ENCODE measurements at regions not wholly inside any gene's neighbourhood (a gene's known extent, or its start where the extent isn't known, plus 50 kb on each side); places are given as distances from the start of the nearest gene placed in this dataset.

- no peak for DNase-seq (ENCODE audit: low read depth, low spot score)
Measured at GRCh38 chr1:38464071-38464661, 395.4 kb downstream of the RRAGC start.

GRCh38 chr1:38463074-38463473 lies 396.5 kb downstream of the RRAGC start:
- no peak for DNase-seq (ENCODE audit: low read depth, low spot score)

- DNase-seq (ENCODE audit: low read depth, low spot score): no peak
Measured at GRCh38 chr1:38456531-38456876, 403.1 kb downstream of the RRAGC start.

- no peak for DNase-seq (ENCODE audit: low read depth, low spot score)
Measured at GRCh38 chr1:38455829-38456530, 403.6 kb downstream of the RRAGC start.

GRCh38 chr1:38454749-38455441 lies 404.7 kb downstream of the RRAGC start:
- DNase-seq (ENCODE audit: low read depth, low spot score): no peak

GRCh38 chr1:38454236-38454635 lies 405.3 kb downstream of the RRAGC start:
- DNase-seq (ENCODE audit: low read depth, low spot score): no peak

- no peak for DNase-seq (ENCODE audit: low read depth, low spot score)
Measured at GRCh38 chr1:38452246-38452645, 405.7 kb upstream of the POU3F1 start.

GRCh38 chr1:38451541-38451993 lies 405.0 kb upstream of the POU3F1 start:
- DNase-seq (ENCODE audit: low read depth, low spot score): no peak

- no peak for DNase-seq (ENCODE audit: low read depth, low spot score)
Measured at GRCh38 chr1:38448893-38449292, 402.3 kb upstream of the POU3F1 start.

GRCh38 chr1:38446936-38447335 lies 400.3 kb upstream of the POU3F1 start:
- no peak for DNase-seq (ENCODE audit: low read depth, low spot score)

GRCh38 chr1:38444770-38445442 lies 398.3 kb upstream of the POU3F1 start:
- DNase-seq (ENCODE audit: low read depth, low spot score): no peak

- DNase-seq (ENCODE audit: low read depth, low spot score): no peak
Measured at GRCh38 chr1:38444311-38444710, 397.7 kb upstream of the POU3F1 start.

- DNase-seq (ENCODE audit: low read depth, low spot score): no peak
Measured at GRCh38 chr1:38440402-38440801, 393.8 kb upstream of the POU3F1 start.

GRCh38 chr1:38436749-38437148 lies 390.2 kb upstream of the POU3F1 start:
- DNase-seq (ENCODE audit: low read depth, low spot score): no peak

- no peak for DNase-seq (ENCODE audit: low read depth, low spot score)
Measured at GRCh38 chr1:38436006-38436405, 389.4 kb upstream of the POU3F1 start.

GRCh38 chr1:38433084-38433722 lies 386.6 kb upstream of the POU3F1 start:
- DNase-seq (ENCODE audit: low read depth, low spot score): no peak

- DNase-seq (ENCODE audit: low read depth, low spot score): no peak
Measured at GRCh38 chr1:38431535-38432376, 385.2 kb upstream of the POU3F1 start.

GRCh38 chr1:38430949-38431348 lies 384.4 kb upstream of the POU3F1 start:
- no peak for DNase-seq (ENCODE audit: low read depth, low spot score)

GRCh38 chr1:38424677-38425076 lies 378.1 kb upstream of the POU3F1 start:
- DNase-seq (ENCODE audit: low read depth, low spot score): no peak

- DNase-seq (ENCODE audit: low read depth, low spot score): no peak
Measured at GRCh38 chr1:38420666-38421065, 374.1 kb upstream of the POU3F1 start.

Measured in activated CD4-positive, CD25-positive, alpha-beta regulatory T cell treated with anti-CD3 and anti-CD28 coated beads, Interleukin-2, amount 50 U/mL, for 16 hours (primary cell).